Sigmoid colon (tissue), 6 donors: ENCODE measurements at regions not wholly inside any gene's neighbourhood (a gene's known extent, or its start where the extent isn't known, plus 50 kb on each side); places are given as distances from the start of the nearest gene placed in this dataset.

Source experiments
- DNase-seq: peaks from one replicate; pipeline ENCODE4 v3.0.0-alpha.2; 2019
- H3K27ac ChIP-seq, 4 donors: fragments of 200-600 bp; sonication (generic); one replicate each; pipeline ENCODE4 v1.5.1; 2016 to 2019; ENCODE audit warnings: mild to moderate bottlenecking in 1 of 4
- H3K27me3 ChIP-seq, 3 donors: fragments of 200-600 bp; sonication (generic); one replicate each; pipeline ENCODE4 v1.5.1; 2019; ENCODE audit warnings: mild to moderate bottlenecking in 1 of 3
- H3K36me3 ChIP-seq, 4 donors: fragments of 200-600 bp; sonication (generic); one replicate each; pipeline ENCODE4 v1.5.1; 2016 to 2019
- H3K4me1 ChIP-seq, 4 donors: fragments of 200-600 bp; sonication (generic); one replicate each; pipeline ENCODE4 v1.5.1; 2017 to 2019
- H3K4me3 ChIP-seq, 4 donors: fragments of 200-600 bp; sonication (generic); one replicate each; pipeline ENCODE4 v1.5.1; 2017 to 2019; ENCODE audit warnings: mild to moderate bottlenecking in 2 of 4, moderate library complexity in 1 of 4
- H3K9me3 ChIP-seq, 4 donors: fragments of 200-600 bp in 3 of 4; sonication (generic) in 3 of 4; one replicate each; pipeline versions ENCODE4 v1.5.1 to v1.6.1; 2013 to 2019
- EP300 ChIP-seq, 4 donors: sonication (generic); formaldehyde crosslinking; IDR thresholded peaks; one replicate each; pipeline ENCODE4 v1.6.1; 2017; ENCODE audit warnings: antibody characterized with exemption in 4 of 4
- POLR2A ChIP-seq, 2 donors: fragments of 450-650 bp; IDR thresholded peaks; one replicate each; pipeline ENCODE4 v1.6.1; 2016; ENCODE audit warnings: antibody characterized with exemption in 2 of 2, mild to moderate bottlenecking in 2 of 2, moderate library complexity in 2 of 2
- POLR2AphosphoS5 ChIP-seq, 4 donors: sonication (generic); formaldehyde crosslinking; IDR thresholded peaks; one replicate each; pipeline ENCODE4 v1.6.1; 2017; ENCODE audit warnings: antibody characterized with exemption in 4 of 4
- WGBS, 2 donors: extraction: QIAGEN DNeasy Blood & Tissue Kit; methylation state at CpG; one replicate each; pipeline ENCODE4 v1.1.7; 2013; 5-methylcytosine and 5-hydroxymethylcytosine counted together
- intact Hi-C: fragments of 100-400 bp; cut with DNase I; formaldehyde crosslinking; loops from one replicate; pipeline ENCODE4 v1.15.1; 2023
- TF ChIP-seq, protein P1 (sequence below), 4 experiments: fragments of 450-650 bp in 3 of 4; fragments of 200-600 bp in 1 of 4; IDR thresholded peaks; one replicate each; pipeline ENCODE4 v1.5.1; 2016 to 2019; ENCODE audit warnings: antibody characterized with exemption in 4 of 4, mild to moderate bottlenecking in 3 of 4, moderate library complexity in 2 of 4
- donor health status: healthy with polysubstance abuse.
- donor health status: healthy.

DNA sequence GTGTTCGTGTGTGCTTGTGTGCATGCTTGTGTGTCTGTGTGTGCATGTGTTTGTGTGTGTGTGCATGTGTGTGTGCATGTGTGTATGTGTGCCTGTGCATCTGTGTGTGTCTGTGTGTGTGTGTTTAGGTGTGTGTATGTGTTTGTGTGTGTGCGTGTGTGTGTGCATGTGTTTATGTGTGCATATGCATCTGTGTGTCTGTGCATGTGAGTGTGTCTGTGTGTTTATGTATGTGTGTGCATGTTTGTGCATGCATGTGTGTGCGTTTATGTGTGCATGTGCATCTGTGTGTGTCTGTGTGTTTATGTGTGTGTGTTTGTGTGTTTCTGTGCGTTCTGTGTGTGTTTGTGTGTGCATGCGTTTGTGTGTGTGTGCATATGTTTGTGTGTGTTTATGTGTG lies 106.6 kb upstream of the TNRC6C start:
- Histone ChIP-seq H3K27ac (no peak overlapping the region), H3K27me3 (no peaks in the 10 kb centered on the region), H3K36me3 (no peaks in the 10 kb centered on the region), H3K4me1 (no peaks in the 10 kb centered on the region), H3K4me3 (no peak overlapping the region), H3K9me3 (no peaks in the 10 kb centered on the region)
- TF ChIP-seq POLR2A (IDR thresholded peaks at IDR 0.05), result no peak
- no peak for TF ChIP-seq EP300 (IDR thresholded peaks at IDR 0.05)
- TF ChIP-seq, protein P1, sequence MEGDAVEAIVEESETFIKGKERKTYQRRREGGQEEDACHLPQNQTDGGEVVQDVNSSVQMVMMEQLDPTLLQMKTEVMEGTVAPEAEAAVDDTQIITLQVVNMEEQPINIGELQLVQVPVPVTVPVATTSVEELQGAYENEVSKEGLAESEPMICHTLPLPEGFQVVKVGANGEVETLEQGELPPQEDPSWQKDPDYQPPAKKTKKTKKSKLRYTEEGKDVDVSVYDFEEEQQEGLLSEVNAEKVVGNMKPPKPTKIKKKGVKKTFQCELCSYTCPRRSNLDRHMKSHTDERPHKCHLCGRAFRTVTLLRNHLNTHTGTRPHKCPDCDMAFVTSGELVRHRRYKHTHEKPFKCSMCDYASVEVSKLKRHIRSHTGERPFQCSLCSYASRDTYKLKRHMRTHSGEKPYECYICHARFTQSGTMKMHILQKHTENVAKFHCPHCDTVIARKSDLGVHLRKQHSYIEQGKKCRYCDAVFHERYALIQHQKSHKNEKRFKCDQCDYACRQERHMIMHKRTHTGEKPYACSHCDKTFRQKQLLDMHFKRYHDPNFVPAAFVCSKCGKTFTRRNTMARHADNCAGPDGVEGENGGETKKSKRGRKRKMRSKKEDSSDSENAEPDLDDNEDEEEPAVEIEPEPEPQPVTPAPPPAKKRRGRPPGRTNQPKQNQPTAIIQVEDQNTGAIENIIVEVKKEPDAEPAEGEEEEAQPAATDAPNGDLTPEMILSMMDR (IDR thresholded peaks at IDR 0.05), result no peak
- no peak for TF ChIP-seq POLR2AphosphoS5 (IDR thresholded peaks at IDR 0.05)
- no peak for DNase-seq
- 86 to 93% methylated on average over 5 of the region's 5 CpGs for WGBS, 2 donors
- intact Hi-C loops, result no loop called here

DNA sequence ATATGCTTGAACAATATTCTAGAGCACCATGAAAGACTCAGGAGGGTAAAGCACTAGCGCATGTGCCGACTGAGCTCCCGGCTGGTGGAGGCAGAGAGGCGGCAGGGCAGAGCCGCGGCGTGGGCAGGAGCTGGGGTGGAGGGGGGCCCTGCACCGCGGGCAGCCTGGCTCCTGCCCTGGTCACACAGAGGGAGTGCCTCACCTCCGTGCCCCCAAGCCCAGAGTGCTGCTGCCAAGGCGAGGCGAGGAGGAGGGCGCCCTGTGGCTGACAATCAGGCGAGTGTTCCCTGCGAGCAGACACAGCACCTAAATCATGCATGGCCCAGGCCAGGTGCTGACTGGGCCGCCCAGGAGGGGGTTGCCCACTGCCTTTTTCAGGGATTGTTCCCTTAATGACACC lies 105.8 kb upstream of the TNRC6C start:
- TF ChIP-seq EP300 (IDR thresholded peaks at IDR 0.05) (no peak), POLR2A (IDR thresholded peaks at IDR 0.05) (no peak), POLR2AphosphoS5 (IDR thresholded peaks at IDR 0.05) (no peak)
- TF ChIP-seq, protein P1 (IDR thresholded peaks at IDR 0.05), result no peak
- H3K36me3 ChIP-seq, result no peaks in the 10 kb centered on the region
- no peak for DNase-seq

DNA sequence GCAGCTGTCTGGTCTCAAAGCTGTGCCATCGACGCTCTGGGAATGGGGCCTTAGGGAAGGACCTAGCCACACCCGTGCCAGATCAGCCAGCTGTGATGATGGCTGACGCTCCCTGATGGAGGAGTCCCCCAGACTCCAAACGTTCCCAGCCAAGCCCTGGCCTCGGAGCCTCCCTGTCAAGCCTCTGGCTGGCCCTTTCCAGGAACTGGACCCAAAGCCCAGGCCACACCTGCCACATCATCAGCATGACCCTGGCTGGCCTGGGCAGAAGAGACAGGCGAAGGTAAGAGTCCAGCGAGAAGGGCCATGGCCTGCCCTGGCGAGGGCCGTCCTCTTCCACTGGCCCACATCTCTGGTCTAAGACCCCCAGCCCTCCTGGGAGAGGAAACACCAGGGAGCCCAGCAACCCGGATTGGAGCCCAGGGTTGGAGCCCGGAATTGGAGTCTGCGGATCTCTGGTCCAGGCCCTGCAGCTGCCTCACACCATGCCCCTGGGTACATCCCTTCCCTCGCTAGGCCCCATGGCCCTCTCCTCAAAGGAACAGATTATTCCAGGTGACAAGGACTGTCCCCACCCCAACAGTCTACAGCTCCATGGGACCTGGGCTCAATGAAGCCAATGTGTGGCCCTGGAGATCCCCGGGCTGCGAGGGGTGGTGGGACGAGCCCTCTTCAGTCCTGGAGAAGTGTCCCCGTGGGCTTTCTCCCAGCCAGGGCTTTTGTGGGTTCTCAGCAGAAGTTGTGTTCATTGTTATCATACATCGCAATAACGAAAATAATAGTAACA lies 105.1 kb upstream of the TNRC6C start:
- Histone ChIP-seq H3K4me1 (no peaks in the 10 kb centered on the region), H3K9me3 (no peaks in the 10 kb centered on the region), H3K36me3 (no peaks in the 10 kb centered on the region), H3K27ac (no peak overlapping the region), H3K27me3 (no peaks in the 10 kb centered on the region), H3K4me3 (no peak overlapping the region)
- DNase-seq, result no peak
- 91% methylated on average over 20 of the region's 20 CpGs for WGBS, 2 donors
- intact Hi-C loops, result no loop called here
- TF ChIP-seq POLR2A (IDR thresholded peaks at IDR 0.05) (no peak), EP300 (IDR thresholded peaks at IDR 0.05) (no peak), POLR2AphosphoS5 (IDR thresholded peaks at IDR 0.05) (no peak)
- TF ChIP-seq, protein P1 (IDR thresholded peaks at IDR 0.05), result no peak

More for the DNA sequence above, 105.8 kb upstream of the TNRC6C start:
- H3K9me3 ChIP-seq, result no peaks in the 10 kb centered on the region
- H3K27me3 ChIP-seq, result no peaks in the 10 kb centered on the region
- no peak overlapping the region for H3K27ac ChIP-seq
- no peaks in the 10 kb centered on the region for H3K4me1 ChIP-seq
- intact Hi-C loops, result no loop called here
- H3K4me3 ChIP-seq, result no peak overlapping the region
- 92 to 93% methylated on average over 16 of the region's 16 CpGs for WGBS, 2 donors

- 85 to 88% methylated on average over 14 of the region's 14 CpGs for WGBS, 2 donors
- no peak for DNase-seq
Measured at GRCh38 chr17:77854083-77854758, 104.3 kb upstream of the TNRC6C start.

More at GRCh38 chr17:77854083-77854758, 104.3 kb upstream of the TNRC6C start:
- H3K36me3 ChIP-seq, result no peaks in the 10 kb centered on the region
- no peaks in the 10 kb centered on the region for H3K27me3 ChIP-seq
- no peaks in the 10 kb centered on the region for H3K9me3 ChIP-seq
- TF ChIP-seq, protein P1 (IDR thresholded peaks at IDR 0.05), result no peak
- TF ChIP-seq EP300 (IDR thresholded peaks at IDR 0.05) (no peak), POLR2A (IDR thresholded peaks at IDR 0.05) (no peak), POLR2AphosphoS5 (IDR thresholded peaks at IDR 0.05) (no peak)
- no peaks in the 10 kb centered on the region for H3K4me1 ChIP-seq
- intact Hi-C loops, result no loop called here
- H3K27ac ChIP-seq, result no peak overlapping the region
- no peak overlapping the region for H3K4me3 ChIP-seq
